ENCODE measurements at regions not wholly inside any gene's neighbourhood (a gene's known extent, or its start where the extent isn't known, plus 50 kb on each side); places are given as distances from the start of the nearest gene placed in this dataset.

DNA sequence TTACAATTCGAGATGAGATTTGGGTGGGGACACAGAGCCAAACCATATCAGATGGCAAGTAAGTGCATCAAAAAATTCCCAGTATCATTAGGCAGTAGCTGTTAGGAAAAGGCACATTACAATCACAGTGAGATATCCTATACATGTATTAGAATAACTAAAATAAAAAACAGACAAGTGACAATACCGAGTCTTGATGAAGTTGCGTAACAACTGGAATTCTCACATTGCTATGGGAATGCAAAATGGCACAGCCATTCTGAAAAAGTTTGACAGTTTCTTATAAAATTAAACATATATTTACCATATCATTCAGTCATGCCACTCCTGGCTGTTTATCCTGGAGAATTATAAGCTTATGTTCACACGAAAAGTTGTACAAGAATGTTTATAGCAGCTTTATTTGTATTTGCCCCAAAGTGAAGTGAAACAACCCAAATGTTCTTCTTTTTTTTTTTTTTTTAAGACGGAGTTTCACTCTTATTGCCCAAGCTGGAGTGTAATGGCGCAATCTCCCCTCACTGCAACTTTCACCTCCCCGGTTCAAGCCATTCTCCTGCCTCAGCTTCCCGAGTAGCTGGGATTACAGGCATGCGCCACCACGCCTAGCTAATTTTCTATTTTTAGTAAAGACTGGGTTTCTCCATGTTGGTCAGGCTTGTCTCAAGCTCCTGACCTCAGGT, 93.1 kb upstream of the TLE1 start:
- H3K27ac ChIP-seq: no peak overlapping the region
- no peak for TF ChIP-seq ZFX (IDR thresholded peaks at IDR 0.05; ENCODE audit: borderline replicate concordance)
- TF ChIP-seq, protein P1, sequence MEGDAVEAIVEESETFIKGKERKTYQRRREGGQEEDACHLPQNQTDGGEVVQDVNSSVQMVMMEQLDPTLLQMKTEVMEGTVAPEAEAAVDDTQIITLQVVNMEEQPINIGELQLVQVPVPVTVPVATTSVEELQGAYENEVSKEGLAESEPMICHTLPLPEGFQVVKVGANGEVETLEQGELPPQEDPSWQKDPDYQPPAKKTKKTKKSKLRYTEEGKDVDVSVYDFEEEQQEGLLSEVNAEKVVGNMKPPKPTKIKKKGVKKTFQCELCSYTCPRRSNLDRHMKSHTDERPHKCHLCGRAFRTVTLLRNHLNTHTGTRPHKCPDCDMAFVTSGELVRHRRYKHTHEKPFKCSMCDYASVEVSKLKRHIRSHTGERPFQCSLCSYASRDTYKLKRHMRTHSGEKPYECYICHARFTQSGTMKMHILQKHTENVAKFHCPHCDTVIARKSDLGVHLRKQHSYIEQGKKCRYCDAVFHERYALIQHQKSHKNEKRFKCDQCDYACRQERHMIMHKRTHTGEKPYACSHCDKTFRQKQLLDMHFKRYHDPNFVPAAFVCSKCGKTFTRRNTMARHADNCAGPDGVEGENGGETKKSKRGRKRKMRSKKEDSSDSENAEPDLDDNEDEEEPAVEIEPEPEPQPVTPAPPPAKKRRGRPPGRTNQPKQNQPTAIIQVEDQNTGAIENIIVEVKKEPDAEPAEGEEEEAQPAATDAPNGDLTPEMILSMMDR (IDR thresholded peaks at IDR 0.05): no peak

DNA sequence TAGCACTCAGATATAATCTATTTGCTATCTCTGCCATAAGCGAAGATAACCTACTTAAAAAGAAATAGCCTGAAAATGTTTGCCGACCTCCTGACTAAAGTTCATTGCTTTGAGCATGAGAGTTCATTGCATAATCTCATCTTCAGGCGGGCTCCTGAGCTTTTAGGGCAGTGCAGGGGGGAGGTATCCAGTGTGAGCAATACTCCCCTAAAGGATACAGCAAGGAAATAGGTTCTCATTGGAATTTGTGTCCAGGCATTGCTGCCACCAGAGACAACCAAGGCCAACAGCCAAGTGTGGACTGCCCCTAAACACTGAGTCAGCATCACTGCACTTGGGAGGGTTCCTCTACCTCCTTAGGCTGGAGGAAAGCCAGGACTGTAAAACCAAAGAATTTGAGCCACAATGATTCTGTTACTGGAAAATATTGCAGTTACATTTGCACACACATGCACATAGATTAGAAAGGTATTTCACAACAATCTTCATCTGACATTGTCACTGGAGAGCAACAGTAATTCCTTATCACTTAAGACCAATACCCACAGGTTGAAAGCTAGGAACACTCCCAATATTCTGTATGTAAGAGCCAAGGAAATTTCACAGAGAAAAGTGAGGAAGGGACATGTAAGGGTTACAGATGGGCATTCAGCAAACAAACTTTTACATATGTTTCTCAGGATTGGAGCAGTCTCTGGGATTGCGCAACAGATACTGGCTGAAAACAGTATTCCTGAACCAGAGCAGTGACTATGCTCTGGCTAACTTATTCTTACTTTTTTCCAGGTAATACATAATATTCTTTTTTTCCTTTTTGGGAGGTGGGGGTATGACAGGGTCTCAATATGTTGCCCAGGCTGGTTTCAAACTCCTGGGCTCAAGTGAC, 98.6 kb upstream of the TLE1 start:
- H3K27ac ChIP-seq: no peak overlapping the region

GRCh38 chr9:81789721-81790120, 100.4 kb upstream of the TLE1 start:
- TF ChIP-seq ZFX (IDR thresholded peaks at IDR 0.05; ENCODE audit: borderline replicate concordance): no peak
- TF ChIP-seq, protein P1 (IDR thresholded peaks at IDR 0.05): no peak

More for the DNA sequence above, 98.6 kb upstream of the TLE1 start:
- no peak for TF ChIP-seq ZFX (IDR thresholded peaks at IDR 0.05; ENCODE audit: borderline replicate concordance)
- TF ChIP-seq, protein P1 (IDR thresholded peaks at IDR 0.05): no peak

GRCh38 chr9:81790166-81790565, 100.8 kb upstream of the TLE1 start:
- H3K27ac ChIP-seq: no peak overlapping the region
- no peak for TF ChIP-seq ZFX (IDR thresholded peaks at IDR 0.05; ENCODE audit: borderline replicate concordance)
- TF ChIP-seq, protein P1 (IDR thresholded peaks at IDR 0.05): no peak

More at GRCh38 chr9:81789721-81790120, 100.4 kb upstream of the TLE1 start:
- H3K27ac ChIP-seq: no peak overlapping the region

DNA sequence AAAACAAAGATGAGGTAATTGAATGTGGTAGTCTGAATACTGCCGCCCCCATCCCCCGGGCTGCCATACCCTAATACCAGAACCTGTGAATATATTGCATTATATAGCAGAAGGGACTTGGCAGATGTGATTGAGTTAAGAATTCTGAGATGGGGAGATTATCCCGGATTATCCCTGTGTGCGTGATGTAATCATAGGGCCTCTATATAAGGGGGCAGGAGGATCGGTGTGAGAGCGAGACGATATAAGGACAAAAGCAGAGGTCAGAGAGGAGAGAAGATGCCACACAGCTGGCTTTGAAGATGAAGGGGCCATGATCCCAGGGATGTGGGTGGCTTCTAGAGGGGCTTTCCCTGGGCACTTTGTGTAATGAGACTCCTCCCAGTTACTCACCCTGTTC, 101.7 kb upstream of the TLE1 start:
- TF ChIP-seq, protein P1 (IDR thresholded peaks at IDR 0.05): no peak
- no peak for TF ChIP-seq ZFX (IDR thresholded peaks at IDR 0.05; ENCODE audit: borderline replicate concordance)

DNA sequence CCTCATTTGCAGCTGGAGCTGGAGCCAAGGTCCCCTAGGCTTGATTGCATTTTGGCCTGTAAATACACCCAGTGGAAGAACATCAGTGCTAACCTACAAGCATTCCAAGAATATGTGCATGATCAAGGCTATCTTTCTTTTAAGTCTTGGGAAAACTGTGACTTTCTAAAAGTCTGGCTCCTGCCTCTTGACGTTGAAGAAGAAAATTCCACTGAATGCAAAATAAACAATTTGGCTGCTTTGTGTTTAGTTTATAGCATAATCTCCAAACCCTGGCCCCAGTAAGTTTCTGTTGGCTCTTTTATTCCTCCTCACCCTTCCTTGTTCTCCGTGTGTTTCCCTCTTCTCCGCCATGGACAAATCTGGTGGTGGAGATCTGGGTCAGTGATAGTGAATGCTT, 109.3 kb upstream of the TLE1 start:
- no peak overlapping the region for H3K27ac ChIP-seq
- TF ChIP-seq, protein P1 (IDR thresholded peaks at IDR 0.05): no peak
- no peak for TF ChIP-seq ZFX (IDR thresholded peaks at IDR 0.05; ENCODE audit: borderline replicate concordance)

More for the DNA sequence above, 101.7 kb upstream of the TLE1 start:
- no peak overlapping the region for H3K27ac ChIP-seq

DNA sequence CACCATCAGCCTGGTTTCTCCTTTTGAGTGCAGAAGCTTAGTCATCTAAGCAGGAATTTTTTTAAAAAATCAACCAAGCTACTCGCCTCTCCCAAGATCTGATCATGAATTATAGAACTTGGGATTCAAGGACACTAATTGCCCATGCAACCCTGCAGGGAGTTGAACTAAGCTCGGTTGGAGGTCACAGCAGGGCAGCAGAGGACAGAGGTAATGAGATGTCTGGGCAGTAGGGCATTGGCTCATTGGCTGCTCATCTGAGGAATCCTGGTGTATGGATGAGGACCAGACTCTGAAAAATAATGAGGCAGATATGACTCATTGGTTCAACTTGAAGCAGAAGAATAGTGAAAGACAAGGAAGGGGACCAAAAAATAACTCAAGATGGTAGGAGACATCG, 111.8 kb upstream of the TLE1 start:
- TF ChIP-seq ZFX (IDR thresholded peaks at IDR 0.05; ENCODE audit: borderline replicate concordance): no peak
- TF ChIP-seq, protein P1 (IDR thresholded peaks at IDR 0.05): no peak
- H3K27ac ChIP-seq: no peak overlapping the region

All from 22Rv1 (cell line).